ENCODE measurements at regions not wholly inside any gene's neighbourhood (a gene's known extent, or its start where the extent isn't known, plus 50 kb on each side); places are given as distances from the start of the nearest gene placed in this dataset.

DNA sequence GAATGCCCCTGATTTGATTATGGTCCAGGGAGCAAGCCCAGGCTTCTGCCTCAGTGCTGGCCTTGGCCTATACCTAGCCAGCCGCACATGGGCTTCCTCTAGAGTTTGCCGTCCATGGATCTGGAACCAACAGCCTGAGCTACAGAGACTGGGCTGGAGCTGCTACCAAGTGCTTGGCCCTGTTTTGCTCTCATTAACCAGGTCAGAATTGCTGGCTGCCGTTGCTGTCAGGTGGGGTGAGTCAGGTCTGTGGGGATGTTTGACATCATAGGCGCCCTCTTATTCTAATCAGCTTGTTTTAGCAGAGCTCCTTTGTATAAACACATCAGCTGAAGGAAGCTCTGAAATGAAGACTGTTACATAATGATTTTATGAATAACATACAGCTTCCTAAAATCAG, 83.1 kb upstream of the PHACTR2 start:
- no peak for DNase-seq

DNA sequence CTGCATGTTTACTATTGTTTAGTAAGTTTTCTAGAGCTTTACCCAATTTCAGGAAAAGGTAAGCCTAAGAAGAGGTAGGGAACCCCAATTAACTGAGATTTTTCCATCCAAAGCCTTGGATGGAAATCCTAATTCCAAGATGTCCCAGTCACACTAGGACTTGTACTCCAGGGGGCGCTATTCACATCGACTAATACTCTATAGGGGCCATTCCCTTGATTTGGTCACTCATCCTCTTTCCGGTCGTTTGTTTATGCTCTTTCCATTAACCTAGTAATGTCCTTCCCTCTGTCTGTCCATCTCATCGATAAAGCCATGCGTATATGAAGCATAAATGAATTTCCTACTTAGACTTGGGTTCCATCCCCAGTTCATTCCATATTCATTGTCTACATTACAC, 80.8 kb upstream of the FUCA2 start:
- DNase-seq, result no peak

DNA sequence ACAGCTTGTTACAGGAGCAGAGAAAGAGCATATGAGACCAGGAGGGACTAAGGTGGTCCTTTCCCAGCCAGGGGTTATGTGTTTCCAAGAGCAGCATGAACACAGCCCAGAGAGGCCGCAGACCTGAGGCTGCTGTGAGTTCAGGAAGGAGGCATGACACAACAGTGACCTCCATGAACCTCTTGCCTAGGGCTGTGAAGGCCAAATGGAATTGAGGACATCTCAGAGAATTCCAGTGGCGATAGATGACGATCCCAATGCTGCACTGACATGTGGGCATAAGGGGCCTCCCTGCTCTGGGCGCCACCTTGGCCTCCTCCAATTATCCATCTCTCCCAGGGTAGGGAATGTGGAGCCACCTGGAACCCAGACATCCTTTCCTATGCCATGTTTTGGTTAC, 79.9 kb upstream of the FUCA2 start:
- DNase-seq, result no peak

DNA sequence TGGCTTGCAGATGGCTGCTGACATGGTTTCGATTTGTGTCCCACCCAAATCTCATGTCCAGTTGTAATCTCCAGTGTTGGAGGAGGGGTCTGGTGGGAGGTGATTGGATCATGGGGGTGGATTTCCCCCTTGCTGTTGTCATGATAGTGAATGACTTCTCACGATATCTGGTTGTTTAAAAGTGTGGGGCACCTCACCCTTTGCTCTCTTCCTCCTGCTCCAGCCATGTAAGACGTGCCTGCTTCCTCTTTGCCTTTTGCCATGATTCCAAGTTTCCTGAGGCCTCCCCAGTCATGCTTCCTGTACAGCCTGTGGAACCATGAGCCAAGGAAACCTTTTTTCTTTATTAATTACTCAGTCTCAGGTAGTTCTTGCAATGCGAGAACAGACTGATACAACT, 77.6 kb upstream of the FUCA2 start:
- no peak for DNase-seq

DNA sequence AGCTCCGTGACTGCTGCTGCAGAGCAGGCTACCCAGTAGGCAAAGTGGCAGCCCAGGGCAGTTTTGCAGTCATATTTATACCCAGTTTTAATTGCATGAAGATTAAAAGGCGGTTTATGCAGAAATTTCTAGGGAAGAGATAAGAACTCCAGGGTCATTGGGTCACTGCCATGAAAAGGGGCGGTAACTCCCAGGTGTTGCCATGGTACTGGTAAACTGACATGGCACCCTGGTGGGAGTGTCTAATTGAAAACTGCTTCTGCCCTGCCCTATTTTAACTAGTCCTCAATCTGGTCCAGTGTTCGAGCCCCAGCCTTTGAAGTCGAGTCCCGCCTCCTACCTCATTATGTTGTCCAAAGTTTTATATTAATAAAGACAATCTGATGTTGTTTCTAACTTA, 75.0 kb upstream of the FUCA2 start:
- no peak for DNase-seq

DNA sequence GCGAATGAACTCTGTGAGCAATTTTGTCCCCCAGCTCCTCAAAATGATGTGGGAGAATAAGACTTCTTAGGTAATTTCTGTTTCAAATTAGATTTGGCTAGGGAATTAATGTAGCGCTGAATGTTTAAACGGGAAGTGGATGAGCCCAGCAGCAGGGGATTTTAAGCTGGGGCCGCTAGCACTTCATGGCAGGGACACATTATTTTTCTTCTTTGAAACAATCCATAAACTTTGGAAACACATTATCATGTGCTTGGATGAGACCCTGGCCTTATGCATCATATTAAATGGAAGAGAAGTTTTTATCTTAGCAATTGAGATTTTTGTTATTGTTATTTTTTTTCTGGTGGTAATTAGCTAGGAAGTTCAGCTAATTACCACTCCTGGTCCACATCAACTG, 74.2 kb upstream of the FUCA2 start:
- DNase-seq, result no peak

DNA sequence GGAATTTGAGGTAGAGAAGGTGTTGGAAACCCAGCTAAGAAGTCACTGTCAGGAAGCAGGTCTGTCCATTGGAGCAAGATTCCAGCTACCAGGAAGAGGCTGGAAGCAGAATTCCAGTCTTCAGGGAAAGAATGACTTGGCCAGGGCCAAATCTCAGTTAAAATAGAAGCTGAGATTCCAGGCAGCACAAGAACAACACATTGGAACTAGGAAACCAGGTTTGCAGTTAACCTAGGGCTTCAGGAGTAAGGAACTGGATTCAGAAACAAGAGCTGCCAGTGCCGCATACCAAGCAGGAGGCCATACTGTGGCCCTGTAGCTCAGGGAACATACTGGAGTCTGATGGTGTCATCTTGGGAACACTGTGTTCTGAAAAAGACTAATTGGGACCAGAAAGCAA, 73.7 kb upstream of the FUCA2 start:
- DNase-seq, result no peak

DNA sequence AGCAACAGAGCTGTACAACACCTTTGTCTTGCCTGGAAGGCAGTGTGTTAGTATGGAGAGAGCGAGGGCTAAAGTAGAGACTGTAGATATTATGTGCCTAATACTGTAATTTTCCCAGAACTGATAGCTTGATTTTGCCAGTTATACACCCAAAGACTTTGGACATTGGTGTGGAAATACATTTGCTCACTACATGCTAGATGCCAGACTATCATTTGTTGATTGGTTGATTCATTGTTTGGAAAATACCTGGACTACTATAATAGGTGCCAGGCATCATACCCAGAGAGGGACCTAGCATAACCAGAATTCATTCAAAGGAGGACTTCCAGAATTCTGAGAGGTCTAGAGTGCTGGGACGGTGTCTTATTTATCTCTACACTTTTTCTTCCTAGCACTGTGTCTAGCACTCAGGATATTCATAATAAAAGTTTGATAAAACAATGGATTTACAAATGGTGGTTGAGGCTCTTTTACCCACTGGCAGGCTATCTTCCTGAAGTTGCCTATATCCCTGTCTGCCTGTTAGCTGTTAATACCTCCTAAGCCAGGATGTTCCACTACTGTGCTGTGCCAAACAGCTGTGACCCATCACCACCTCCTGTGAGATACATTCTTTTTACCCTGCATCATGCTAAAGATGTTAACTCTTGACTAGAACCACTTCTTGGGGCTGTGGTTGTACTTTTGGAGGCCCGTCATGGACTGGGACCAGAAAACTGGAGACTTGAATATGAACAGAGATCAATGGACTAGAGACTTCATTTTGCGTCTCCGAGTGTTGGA, 72.2 kb upstream of the FUCA2 start:
- peak; percentile 60 for DNase-seq

DNA sequence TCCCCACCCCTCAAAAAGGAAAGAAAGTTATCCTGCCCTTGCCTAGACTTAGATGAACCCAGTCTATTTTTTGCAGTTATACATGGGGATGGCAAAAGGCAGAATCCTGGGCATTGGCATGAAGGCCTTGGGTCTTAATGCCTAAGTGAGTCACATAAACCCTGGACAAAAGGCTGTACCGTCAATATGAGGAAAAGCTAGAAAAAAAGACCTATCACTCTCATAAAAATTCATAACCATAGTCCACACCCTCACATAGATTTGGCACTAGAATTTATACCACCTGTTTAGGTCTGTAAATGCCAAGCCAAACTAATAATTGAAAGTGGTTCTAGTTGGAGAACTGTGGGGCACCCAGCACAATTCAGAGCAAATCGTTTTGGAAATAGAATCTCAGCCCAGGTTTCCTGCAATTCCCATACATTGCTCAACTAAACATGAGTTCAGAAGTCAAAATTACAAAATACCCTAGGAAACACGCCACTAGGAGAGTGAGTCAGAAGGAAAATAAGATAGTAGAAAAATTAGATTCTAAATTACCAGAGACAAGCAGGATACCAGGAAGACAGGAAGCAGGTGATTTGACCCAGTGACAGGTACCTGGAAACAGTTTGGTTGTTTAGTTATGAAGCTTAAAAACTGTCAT, 70.4 kb upstream of the FUCA2 start:
- DNase-seq, result no peak

DNA sequence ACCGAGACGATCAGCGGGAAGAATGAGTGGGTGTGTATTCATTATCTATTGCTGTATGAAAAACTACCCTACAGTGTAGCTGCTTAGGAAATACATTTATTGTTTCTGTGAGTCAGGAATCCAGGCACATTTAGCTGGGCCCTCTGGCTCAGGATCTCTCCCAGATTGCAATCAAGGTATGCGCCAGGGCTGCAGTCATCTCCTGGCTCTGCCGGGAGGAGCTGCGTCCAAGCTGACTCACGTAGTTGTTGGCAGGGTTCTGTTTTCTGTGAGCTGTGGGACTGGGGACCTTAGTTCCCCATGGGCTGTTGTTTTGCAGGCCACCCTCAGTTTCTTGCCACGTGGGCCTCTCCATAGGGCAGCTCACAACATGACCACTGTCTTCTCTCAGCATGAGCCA, 68.2 kb upstream of the FUCA2 start:
- DNase-seq, result peak; percentile 70

DNA sequence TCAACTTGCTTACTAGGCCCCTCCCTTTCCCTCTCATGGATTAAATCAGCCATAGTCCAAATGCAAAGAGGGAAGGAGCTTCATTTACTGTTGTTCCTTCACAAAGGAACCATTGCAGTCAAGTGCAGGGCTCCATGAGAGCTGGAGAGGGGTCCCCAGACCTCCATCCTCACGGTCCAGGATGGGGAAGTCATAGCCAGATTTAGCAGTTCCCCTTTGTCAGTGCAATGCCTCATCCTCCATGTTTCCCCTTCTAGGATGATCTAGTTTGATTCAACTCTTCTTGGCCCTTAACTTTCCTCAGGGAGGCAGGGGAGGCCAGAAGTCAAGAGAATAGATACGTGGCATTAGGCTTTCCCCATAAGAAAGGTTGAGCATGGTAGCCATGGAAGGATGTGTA, 66.5 kb upstream of the FUCA2 start:
- DNase-seq, result no peak

DNA sequence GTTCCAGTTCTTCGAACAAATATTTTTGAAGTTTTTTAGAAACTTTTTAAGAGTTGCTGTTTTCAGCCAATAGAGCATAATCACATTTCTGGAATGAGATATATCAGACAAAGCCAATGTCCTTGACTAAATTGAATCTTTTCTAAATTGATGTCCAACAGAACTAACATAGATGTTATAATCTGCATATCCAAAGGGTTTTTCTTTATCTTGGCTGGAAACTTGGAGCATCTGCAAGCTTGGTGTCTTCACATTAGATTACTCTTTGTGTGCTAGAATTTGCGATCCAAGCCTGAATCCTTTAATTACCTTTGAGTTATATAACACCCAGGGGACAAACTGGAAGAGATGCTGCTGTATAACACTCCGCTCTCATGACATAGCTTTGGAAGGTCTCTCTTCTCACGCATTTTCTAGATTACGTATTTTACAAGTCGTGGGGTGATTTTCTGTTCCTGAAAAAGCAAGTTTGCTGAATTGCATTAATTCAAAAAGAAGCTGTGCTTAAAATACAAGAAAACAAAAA, 64.4 kb upstream of the FUCA2 start:
- DNase-seq, result no peak

DNA sequence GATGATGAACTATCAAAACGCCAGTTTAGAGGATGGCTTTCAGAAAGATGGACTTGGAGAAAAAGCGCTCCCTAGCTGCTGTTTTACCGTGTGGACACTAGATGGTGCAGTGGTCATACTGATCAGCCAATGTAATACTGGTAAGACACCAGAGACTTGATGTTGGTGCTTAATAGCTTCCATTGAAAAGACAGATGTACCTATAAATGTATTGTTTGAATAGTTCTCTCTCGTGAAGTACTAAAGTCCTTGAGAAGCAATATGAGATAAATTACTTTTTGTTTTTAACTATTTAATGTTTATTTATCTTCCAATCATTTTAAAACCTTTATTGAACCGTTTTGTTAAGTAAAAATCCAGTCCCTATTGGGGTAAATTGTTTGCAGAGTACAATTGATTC, 63.9 kb upstream of the FUCA2 start:
- DNase-seq, result no peak

DNA sequence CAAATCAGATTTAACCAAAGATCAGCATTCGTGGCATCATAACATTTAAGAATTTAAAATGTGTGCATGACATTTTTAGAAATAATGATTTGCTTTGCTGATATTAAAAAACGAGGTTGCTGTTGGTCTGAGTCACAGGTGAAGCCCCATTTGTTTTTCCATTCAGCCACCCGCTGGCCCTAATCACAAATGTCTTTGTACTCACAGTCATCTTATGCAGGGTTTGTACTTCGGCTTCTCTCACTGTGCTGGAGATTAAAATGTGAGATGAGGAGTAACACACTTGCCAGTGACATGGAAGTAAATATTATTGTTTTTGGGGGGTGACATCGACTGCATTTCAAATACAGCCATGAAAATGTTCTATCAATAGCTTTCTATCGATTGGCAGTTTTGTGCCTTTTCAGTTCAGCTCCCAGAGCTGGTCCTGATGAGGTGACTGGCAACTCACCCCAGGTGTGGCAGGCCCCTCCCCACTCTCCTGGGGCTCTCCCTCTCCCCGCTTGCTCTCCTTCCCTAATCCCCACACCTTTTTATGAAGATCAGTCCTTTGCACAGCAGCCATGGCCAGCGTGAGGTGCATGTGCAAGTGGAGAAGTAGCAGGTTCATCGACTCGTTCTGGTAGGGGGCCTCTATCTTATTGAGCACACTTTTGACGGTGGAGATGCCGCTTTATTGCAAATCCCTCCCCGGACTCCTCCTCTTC, 58.8 kb upstream of the FUCA2 start:
- DNase-seq, result no peak

DNA sequence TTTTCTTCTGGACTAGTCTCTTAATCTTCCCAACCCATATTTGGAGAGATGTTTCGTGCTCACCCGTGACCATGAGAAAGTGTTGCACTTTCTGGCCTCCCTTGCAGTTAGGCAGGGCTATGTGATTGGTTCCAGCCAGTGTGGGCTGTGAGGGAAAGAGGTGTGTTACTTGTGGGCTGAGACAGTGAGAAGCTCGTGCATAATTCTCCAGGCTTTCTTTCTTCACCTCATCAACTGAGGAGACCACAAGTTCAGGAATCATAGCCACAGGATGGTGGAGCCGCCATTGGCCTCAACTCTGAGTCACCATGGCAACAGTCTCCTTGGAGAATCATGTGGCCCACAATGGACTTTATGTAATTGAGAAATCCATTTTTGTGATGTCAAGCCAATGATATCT, 57.5 kb upstream of the FUCA2 start:
- DNase-seq, result no peak

DNA sequence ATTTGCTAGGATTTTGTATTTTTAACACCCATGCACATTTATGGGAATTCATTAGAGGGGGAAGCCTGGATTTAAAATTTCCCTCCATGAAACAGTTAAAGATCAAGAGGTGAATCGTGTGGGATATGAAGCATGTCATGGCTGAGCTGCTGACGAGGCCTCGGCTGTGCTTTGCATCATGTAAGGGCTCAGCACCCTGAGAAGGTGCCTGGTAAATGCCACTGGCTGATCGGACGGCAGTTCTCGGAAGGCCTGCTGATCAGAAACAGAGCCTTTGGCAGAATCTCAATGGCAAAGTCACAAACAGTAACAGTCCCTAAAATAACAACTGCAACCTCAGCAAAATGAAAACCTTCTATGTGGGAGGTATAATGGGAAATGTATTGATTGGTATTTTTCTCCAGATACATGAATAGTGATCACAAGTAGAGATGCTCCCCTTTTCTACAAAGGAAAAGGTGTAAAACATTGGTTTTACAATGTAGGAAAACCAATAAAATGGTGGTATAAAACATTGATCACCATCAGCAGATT, 53.0 kb upstream of the FUCA2 start:
- no peak for DNase-seq

DNA sequence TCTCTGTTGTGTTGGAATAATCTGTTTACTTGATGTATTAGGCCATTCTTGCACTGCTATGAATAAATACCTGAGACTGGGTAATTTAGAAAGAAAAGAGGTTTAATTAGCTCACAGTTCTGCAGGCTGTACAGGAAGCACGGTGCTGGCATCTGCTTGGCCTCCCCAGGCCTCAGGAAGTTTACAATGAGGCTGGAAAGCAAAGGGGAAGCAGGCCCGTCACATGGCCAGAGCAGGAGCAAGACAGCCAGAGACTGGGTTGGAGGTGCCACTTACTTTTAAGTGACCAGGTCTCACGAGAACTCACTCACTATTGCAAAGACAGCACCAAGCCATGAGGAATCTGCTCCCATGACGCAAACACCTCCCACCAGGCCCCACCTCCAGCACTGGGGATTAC, 50.6 kb upstream of the FUCA2 start:
- no peak for DNase-seq

All from right forelimb (tissue), 1 donor.